ENCODE measurements at regions not wholly inside any gene's neighbourhood (a gene's known extent, or its start where the extent isn't known, plus 50 kb on each side); places are given as distances from the start of the nearest gene placed in this dataset.

- no peak for TF ChIP-seq CTCF (IDR thresholded peaks at IDR 0.05)
- H3K4me3 Mint-ChIP-seq (ENCODE audit: unreplicated experiment): no peak overlapping the region
- peaks cover 26% of the 10 kb centered on the region for H3K27me3 Mint-ChIP-seq (ENCODE audit: low read depth)
- peaks cover 2% of the 10 kb centered on the region for H3K36me3 Mint-ChIP-seq (ENCODE audit: low read depth)
- peaks cover 12% of the 10 kb centered on the region for H3K4me1 Mint-ChIP-seq (ENCODE audit: low read depth)
- H3K9me3 Mint-ChIP-seq (ENCODE audit: low read depth): peaks cover 4% of the 10 kb centered on the region
- DNase-seq (ENCODE audit: low spot score): no peak
- H3K27ac Mint-ChIP-seq (ENCODE audit: unreplicated experiment): peak overlapping the region; percentile 43
These were observed 59.1 kb downstream of the SST start for GRCh38 chr3:187610981-187611511.

- H3K9me3 Mint-ChIP-seq (ENCODE audit: low read depth): no peaks in the 10 kb centered on the region
These were observed 75.9 kb downstream of the SST start for GRCh38 chr3:187594272-187594671.

GRCh38 chr3:187593451-187593850 is 76.7 kb downstream of the SST start:
- peaks cover 16% of the 10 kb centered on the region for H3K27me3 Mint-ChIP-seq (ENCODE audit: low read depth)
- no peak overlapping the region for H3K4me3 Mint-ChIP-seq (ENCODE audit: unreplicated experiment)
- H3K4me1 Mint-ChIP-seq (ENCODE audit: low read depth): peaks cover 18% of the 10 kb centered on the region
- no peak overlapping the region for H3K27ac Mint-ChIP-seq (ENCODE audit: unreplicated experiment)
- TF ChIP-seq CTCF (IDR thresholded peaks at IDR 0.05): no peak
- H3K36me3 Mint-ChIP-seq (ENCODE audit: low read depth): peaks cover 1% of the 10 kb centered on the region
- DNase-seq (ENCODE audit: low spot score): no peak
- H3K9me3 Mint-ChIP-seq (ENCODE audit: low read depth): no peaks in the 10 kb centered on the region

More at GRCh38 chr3:187594272-187594671, 75.9 kb downstream of the SST start:
- peaks cover 17% of the 10 kb centered on the region for H3K27me3 Mint-ChIP-seq (ENCODE audit: low read depth)
- peaks cover 1% of the 10 kb centered on the region for H3K36me3 Mint-ChIP-seq (ENCODE audit: low read depth)
- no peak overlapping the region for H3K4me3 Mint-ChIP-seq (ENCODE audit: unreplicated experiment)
- H3K27ac Mint-ChIP-seq (ENCODE audit: unreplicated experiment): no peak overlapping the region
- H3K4me1 Mint-ChIP-seq (ENCODE audit: low read depth): peaks cover 18% of the 10 kb centered on the region
- DNase-seq (ENCODE audit: low spot score): no peak
- TF ChIP-seq CTCF (IDR thresholded peaks at IDR 0.05): no peak

- H3K4me1 Mint-ChIP-seq (ENCODE audit: low read depth): peaks cover 21% of the 10 kb centered on the region
- DNase-seq (ENCODE audit: low spot score): no peak
- H3K27ac Mint-ChIP-seq (ENCODE audit: unreplicated experiment): no peak overlapping the region
- H3K27me3 Mint-ChIP-seq (ENCODE audit: low read depth): peaks cover 16% of the 10 kb centered on the region
- no peaks in the 10 kb centered on the region for H3K36me3 Mint-ChIP-seq (ENCODE audit: low read depth)
- H3K9me3 Mint-ChIP-seq (ENCODE audit: low read depth): no peaks in the 10 kb centered on the region
- TF ChIP-seq CTCF (IDR thresholded peaks at IDR 0.05): no peak
- no peak overlapping the region for H3K4me3 Mint-ChIP-seq (ENCODE audit: unreplicated experiment)
These were observed 79.2 kb downstream of the SST start for GRCh38 chr3:187590861-187591576.

- Mint-ChIP-seq H3K4me1 (ENCODE audit: low read depth) (peaks cover 24% of the 10 kb centered on the region), H3K36me3 (ENCODE audit: low read depth) (no peaks in the 10 kb centered on the region), H3K9me3 (ENCODE audit: low read depth) (peaks cover 21% of the 10 kb centered on the region), H3K27me3 (ENCODE audit: low read depth) (peaks cover 13% of the 10 kb centered on the region), H3K27ac (ENCODE audit: unreplicated experiment) (no peak overlapping the region), H3K4me3 (ENCODE audit: unreplicated experiment) (no peak overlapping the region)
- TF ChIP-seq CTCF (IDR thresholded peaks at IDR 0.05): no peak
- no peak for DNase-seq (ENCODE audit: low spot score)
These were observed 83.1 kb downstream of the SST start for GRCh38 chr3:187587076-187587475.

All from chondrocyte (in vitro differentiated cells).